ENCODE measurements at regions not wholly inside any gene's neighbourhood (a gene's known extent, or its start where the extent isn't known, plus 50 kb on each side); places are given as distances from the start of the nearest gene placed in this dataset.
A peak's percentile ranks its signal among the peaks of the same experiment; 100 is the strongest.

- no peaks in the 10 kb centered on the region for H3K27me3 Mint-ChIP-seq (ENCODE audit: insufficient read depth)
Measured at GRCh38 chr2:208819190-208819589, 412.6 kb downstream of the PTH2R start.

GRCh38 chr2:208820014-208820688, 413.6 kb downstream of the PTH2R start:
- no peak for DNase-seq
- Mint-ChIP-seq H3K27ac (no peak overlapping the region), H3K27me3 (ENCODE audit: insufficient read depth) (no peaks in the 10 kb centered on the region), H3K4me1 (ENCODE audit: low read depth) (no peaks in the 10 kb centered on the region), H3K36me3 (ENCODE audit: low read depth) (no peaks in the 10 kb centered on the region), H3K4me3 (no peak overlapping the region), H3K9me3 (peaks cover 22% of the 10 kb centered on the region; the same call in 1 of the 2 replicates)
- peak; percentile 17; the same call in 1 of the 2 replicates for TF ChIP-seq CTCF (IDR thresholded peaks at IDR 0.05)

More at GRCh38 chr2:208819190-208819589, 412.6 kb downstream of the PTH2R start:
- peaks cover 21% of the 10 kb centered on the region; the same call in 1 of the 2 replicates for H3K9me3 Mint-ChIP-seq
- no peaks in the 10 kb centered on the region for H3K36me3 Mint-ChIP-seq (ENCODE audit: low read depth)
- DNase-seq, result no peak
- H3K27ac Mint-ChIP-seq, result no peak overlapping the region
- no peak for TF ChIP-seq CTCF (IDR thresholded peaks at IDR 0.05)
- H3K4me3 Mint-ChIP-seq, result no peak overlapping the region
- no peaks in the 10 kb centered on the region for H3K4me1 Mint-ChIP-seq (ENCODE audit: low read depth)

- H3K27ac Mint-ChIP-seq, result no peak overlapping the region
- H3K4me3 Mint-ChIP-seq, result no peak overlapping the region
- H3K9me3 Mint-ChIP-seq, result peaks cover 24% of the 10 kb centered on the region
- no peak for TF ChIP-seq CTCF (IDR thresholded peaks at IDR 0.05)
- peaks cover 6% of the 10 kb centered on the region; the same call in 1 of the 2 replicates for H3K36me3 Mint-ChIP-seq (ENCODE audit: low read depth)
- DNase-seq, result no peak
- no peaks in the 10 kb centered on the region for H3K27me3 Mint-ChIP-seq (ENCODE audit: insufficient read depth)
- H3K4me1 Mint-ChIP-seq (ENCODE audit: low read depth), result no peaks in the 10 kb centered on the region
Measured at GRCh38 chr2:208827109-208827508, 420.5 kb downstream of the PTH2R start.

- Mint-ChIP-seq H3K36me3 (ENCODE audit: low read depth) (peaks cover 6% of the 10 kb centered on the region; the same call in 1 of the 2 replicates), H3K9me3 (peaks cover 29% of the 10 kb centered on the region), H3K27ac (no peak overlapping the region), H3K4me1 (ENCODE audit: low read depth) (no peaks in the 10 kb centered on the region), H3K27me3 (ENCODE audit: insufficient read depth) (no peaks in the 10 kb centered on the region), H3K4me3 (no peak overlapping the region)
- no peak for TF ChIP-seq CTCF (IDR thresholded peaks at IDR 0.05)
- DNase-seq, result no peak
Measured at GRCh38 chr2:208827549-208828221, 421.1 kb downstream of the PTH2R start.

GRCh38 chr2:208830203-208830602, 423.6 kb downstream of the PTH2R start:
- H3K4me3 Mint-ChIP-seq, result no peak overlapping the region
- no peak for DNase-seq
- peaks cover 40% of the 10 kb centered on the region for H3K9me3 Mint-ChIP-seq
- peaks cover 6% of the 10 kb centered on the region; the same call in 1 of the 2 replicates for H3K36me3 Mint-ChIP-seq (ENCODE audit: low read depth)
- no peaks in the 10 kb centered on the region for H3K27me3 Mint-ChIP-seq (ENCODE audit: insufficient read depth)
- no peaks in the 10 kb centered on the region for H3K4me1 Mint-ChIP-seq (ENCODE audit: low read depth)
- no peak overlapping the region for H3K27ac Mint-ChIP-seq
- no peak for TF ChIP-seq CTCF (IDR thresholded peaks at IDR 0.05)
